ENCODE measurements at regions not wholly inside any gene's neighbourhood (a gene's known extent, or its start where the extent isn't known, plus 50 kb on each side); places are given as distances from the start of the nearest gene placed in this dataset.

- TF ChIP-seq CTCF (IDR thresholded peaks at IDR 0.05) (no peak), EZH2 (IDR thresholded peaks at IDR 0.05; ENCODE audit: borderline replicate concordance, insufficient read depth, low read depth, low read length, poor library complexity, severe bottlenecking) (no peak)
Measured at GRCh38 chr3:139123377-139124095, 78.8 kb upstream of the PRR23C start.

Data from B cell (primary cell).